ENCODE measurements at regions not wholly inside any gene's neighbourhood (a gene's known extent, or its start where the extent isn't known, plus 50 kb on each side); places are given as distances from the start of the nearest gene placed in this dataset.

DNA sequence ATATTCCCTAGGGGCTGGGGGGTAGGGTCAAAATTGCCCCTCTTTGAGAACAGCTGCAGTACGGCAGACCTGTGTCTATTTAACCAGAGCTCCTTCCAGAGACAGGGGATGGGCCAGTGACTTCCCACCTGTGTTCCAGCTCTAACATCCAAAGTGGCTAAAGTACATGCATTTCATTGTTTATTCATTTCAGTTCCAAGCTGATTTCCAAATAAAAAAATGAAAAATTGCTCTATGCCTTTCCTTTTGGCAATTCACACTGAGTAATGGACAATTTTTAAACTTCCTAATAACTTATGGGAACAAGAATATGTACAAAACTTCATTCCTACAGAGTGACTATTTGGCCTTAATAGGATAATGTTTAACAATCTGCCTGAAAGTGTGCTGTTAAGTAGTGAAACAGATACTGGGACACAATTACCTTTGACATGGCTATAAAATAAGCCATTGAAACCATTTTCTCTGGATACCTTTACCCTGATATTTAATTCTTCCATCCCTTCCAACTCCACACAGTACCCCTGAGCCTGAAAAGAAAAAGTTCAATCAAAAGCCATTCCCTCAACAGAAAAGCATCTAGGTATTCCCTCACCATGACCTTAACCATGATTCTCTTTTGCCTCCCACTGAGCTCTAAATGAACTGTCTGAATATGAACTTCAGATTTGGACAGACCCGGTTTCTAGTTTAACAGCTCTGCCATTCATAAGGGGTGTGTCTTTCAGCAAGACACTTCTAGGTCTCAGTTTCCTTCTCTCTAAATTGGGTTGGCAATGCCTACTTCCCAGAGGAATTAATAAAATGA, 73.1 kb downstream of the RDH14 start:
- Mint-ChIP-seq H3K27ac (ENCODE audit: unreplicated experiment) (no peak overlapping the region), H3K36me3 (ENCODE audit: low read depth) (no peaks in the 10 kb centered on the region), H3K4me3 (no peak overlapping the region)

DNA sequence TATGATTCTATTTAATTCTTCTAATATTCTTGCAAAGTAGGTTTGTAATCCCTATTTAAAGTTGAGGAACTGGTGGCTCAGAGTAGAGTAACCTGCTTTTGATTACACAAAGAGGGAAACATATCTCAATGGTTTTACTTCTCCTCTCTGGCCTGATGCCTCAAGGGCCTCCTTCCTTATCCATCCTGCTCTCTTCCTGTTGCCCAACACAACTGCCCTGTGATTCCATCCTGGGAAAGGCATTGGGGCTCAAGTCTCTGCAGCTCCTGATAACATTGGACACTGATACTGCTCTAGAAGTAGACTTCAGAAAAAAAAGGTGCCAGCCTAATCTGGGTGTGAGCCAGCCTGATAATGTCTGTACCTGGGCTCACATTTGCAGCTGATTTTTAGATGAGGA, 75.8 kb downstream of the RDH14 start:
- H3K27me3 Mint-ChIP-seq (ENCODE audit: low read depth): no peaks in the 10 kb centered on the region
- H3K27ac Mint-ChIP-seq (ENCODE audit: unreplicated experiment): no peak overlapping the region
- H3K4me1 Mint-ChIP-seq: no peaks in the 10 kb centered on the region
- H3K36me3 Mint-ChIP-seq (ENCODE audit: low read depth): no peaks in the 10 kb centered on the region
- no peak for DNase-seq (ENCODE audit: low read depth, low spot score)
- H3K4me3 Mint-ChIP-seq: no peak overlapping the region
- H3K9me3 Mint-ChIP-seq: no peaks in the 10 kb centered on the region
- TF ChIP-seq, protein P1, sequence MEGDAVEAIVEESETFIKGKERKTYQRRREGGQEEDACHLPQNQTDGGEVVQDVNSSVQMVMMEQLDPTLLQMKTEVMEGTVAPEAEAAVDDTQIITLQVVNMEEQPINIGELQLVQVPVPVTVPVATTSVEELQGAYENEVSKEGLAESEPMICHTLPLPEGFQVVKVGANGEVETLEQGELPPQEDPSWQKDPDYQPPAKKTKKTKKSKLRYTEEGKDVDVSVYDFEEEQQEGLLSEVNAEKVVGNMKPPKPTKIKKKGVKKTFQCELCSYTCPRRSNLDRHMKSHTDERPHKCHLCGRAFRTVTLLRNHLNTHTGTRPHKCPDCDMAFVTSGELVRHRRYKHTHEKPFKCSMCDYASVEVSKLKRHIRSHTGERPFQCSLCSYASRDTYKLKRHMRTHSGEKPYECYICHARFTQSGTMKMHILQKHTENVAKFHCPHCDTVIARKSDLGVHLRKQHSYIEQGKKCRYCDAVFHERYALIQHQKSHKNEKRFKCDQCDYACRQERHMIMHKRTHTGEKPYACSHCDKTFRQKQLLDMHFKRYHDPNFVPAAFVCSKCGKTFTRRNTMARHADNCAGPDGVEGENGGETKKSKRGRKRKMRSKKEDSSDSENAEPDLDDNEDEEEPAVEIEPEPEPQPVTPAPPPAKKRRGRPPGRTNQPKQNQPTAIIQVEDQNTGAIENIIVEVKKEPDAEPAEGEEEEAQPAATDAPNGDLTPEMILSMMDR (conservative IDR thresholded peaks at IDR 0.05): no peak

More for the DNA sequence above, 73.1 kb downstream of the RDH14 start:
- no peak for DNase-seq (ENCODE audit: low read depth, low spot score)
- TF ChIP-seq, protein P1 (conservative IDR thresholded peaks at IDR 0.05): no peak
- Mint-ChIP-seq H3K27me3 (ENCODE audit: low read depth) (peaks cover 11% of the 10 kb centered on the region), H3K4me1 (no peaks in the 10 kb centered on the region), H3K9me3 (no peaks in the 10 kb centered on the region)

DNA sequence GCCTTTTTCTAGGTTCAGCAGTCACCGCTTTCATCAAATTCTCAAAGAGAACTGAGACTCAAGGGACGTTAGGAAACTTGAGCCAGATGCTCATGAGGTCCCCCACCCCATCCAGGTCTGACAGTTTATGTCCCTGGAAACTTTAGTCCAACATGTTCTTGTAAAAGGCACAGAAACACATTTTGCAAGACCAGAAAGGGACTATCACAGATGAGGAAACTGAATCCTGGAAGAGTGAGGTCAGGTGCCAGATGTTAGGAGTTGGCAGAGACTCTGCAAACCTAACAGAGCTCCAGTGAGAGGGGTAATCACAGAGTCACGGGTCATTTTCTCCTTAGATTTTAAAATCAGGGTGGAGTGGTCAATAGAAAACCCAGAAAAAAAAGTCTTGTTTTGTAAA, 76.6 kb downstream of the RDH14 start:
- H3K27me3 Mint-ChIP-seq (ENCODE audit: low read depth): no peaks in the 10 kb centered on the region
- TF ChIP-seq, protein P1 (conservative IDR thresholded peaks at IDR 0.05): no peak
- DNase-seq (ENCODE audit: low read depth, low spot score): no peak
- no peaks in the 10 kb centered on the region for H3K36me3 Mint-ChIP-seq (ENCODE audit: low read depth)
- H3K4me3 Mint-ChIP-seq: no peak overlapping the region
- H3K27ac Mint-ChIP-seq (ENCODE audit: unreplicated experiment): no peak overlapping the region
- no peaks in the 10 kb centered on the region for H3K9me3 Mint-ChIP-seq
- H3K4me1 Mint-ChIP-seq: no peaks in the 10 kb centered on the region

DNA sequence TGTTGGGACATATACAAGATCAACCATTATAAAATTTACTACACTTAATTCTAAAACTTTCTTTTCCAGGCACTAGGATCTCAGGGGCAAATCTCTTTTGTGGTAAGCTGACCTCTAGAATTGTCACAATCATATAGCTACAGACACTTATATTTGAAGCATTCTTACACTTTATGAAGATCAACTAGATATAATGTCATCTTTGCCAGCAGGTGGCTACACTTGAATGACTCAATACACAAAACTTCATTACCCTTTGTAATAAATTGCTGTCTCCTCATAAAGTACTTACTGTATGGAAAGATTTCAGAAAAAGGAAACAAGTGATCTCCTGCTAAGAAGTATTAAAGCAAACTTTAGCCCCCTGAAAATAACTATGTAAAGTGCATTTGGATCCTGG, 77.8 kb downstream of the RDH14 start:
- no peaks in the 10 kb centered on the region for H3K27me3 Mint-ChIP-seq (ENCODE audit: low read depth)
- DNase-seq (ENCODE audit: low read depth, low spot score): no peak

DNA sequence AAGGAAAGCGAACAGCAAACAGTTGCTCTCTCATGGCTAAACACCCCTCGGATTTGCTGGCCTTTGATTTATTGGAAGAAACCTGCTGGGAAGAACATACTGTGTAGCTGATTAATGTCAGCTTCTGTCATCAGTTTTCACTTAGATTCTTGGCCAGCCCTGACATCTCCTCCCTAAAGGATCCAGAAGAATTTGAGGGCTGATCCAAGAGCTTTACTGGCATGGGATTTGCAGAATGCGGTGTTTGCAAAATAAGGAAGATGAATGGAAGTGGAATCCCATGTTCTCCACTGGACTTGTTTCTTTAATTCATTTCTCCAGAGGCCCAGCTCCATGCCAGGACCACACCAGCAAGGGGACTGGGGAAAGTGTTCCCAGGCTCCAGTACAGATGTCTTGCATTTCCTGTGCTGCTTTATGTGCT, 80.5 kb downstream of the RDH14 start:
- Mint-ChIP-seq H3K4me1 (no peaks in the 10 kb centered on the region), H3K27ac (ENCODE audit: unreplicated experiment) (no peak overlapping the region)
- TF ChIP-seq, protein P1 (conservative IDR thresholded peaks at IDR 0.05): no peak

More for the DNA sequence above, 77.8 kb downstream of the RDH14 start:
- no peaks in the 10 kb centered on the region for H3K4me1 Mint-ChIP-seq
- TF ChIP-seq, protein P1 (conservative IDR thresholded peaks at IDR 0.05): no peak
- H3K4me3 Mint-ChIP-seq: no peak overlapping the region
- H3K27ac Mint-ChIP-seq (ENCODE audit: unreplicated experiment): no peak overlapping the region
- H3K9me3 Mint-ChIP-seq: no peaks in the 10 kb centered on the region
- H3K36me3 Mint-ChIP-seq (ENCODE audit: low read depth): no peaks in the 10 kb centered on the region

More for the DNA sequence above, 80.5 kb downstream of the RDH14 start:
- no peaks in the 10 kb centered on the region for H3K36me3 Mint-ChIP-seq (ENCODE audit: low read depth)
- no peaks in the 10 kb centered on the region for H3K9me3 Mint-ChIP-seq
- no peak for DNase-seq (ENCODE audit: low read depth, low spot score)
- H3K4me3 Mint-ChIP-seq: no peak overlapping the region
- H3K27me3 Mint-ChIP-seq (ENCODE audit: low read depth): peaks cover 3% of the 10 kb centered on the region

Data from neural crest cell (in vitro differentiated cells).